ENCODE measurements at regions not wholly inside any gene's neighbourhood (a gene's known extent, or its start where the extent isn't known, plus 50 kb on each side); places are given as distances from the start of the nearest gene placed in this dataset.

DNA sequence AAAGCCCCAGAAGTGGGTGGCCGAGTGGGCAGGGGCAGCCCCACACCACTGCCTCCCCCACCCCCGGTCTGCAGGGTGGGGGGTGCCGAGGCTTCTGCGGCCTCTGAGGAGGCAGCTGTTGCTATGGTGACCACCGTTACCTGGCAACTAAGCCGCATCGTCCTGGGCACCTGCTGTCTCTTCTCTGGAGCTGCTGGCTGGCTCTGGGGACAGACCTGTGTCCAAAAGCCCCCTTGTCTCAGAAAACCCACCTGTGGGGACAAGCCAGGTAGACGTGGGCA lies 79.9 kb upstream of the PRR5 start:
- FAIRE-seq (no peak), DNase-seq (ENCODE audit: low read depth in 1 of 2, low spot score in 1 of 2) (peak in 1 of 2 experiments; percentile 27), ATAC-seq (no peak)
- no peak for TF ChIP-seq TFCP2L1 (CRISPR knock-in tag; IDR thresholded peaks at IDR 0.05)
- TF ChIP-seq RFX5 (IDR thresholded peaks at IDR 0.05), result 0 out of 2 replicates have a peak, but pooled peaks have one; percentile 42
- no peak for TF ChIP-seq SREBF2 (IDR thresholded peaks at IDR 0.05)
- ChIA-PET CTCF (interaction anchor here (0.6 to 6.5 kb wide), 3 partner anchors 250 to 629 kb away, joined by 3 to 166 read pairs (median 4); no protein-coding TSS in a partner anchor), POLR2A (no interaction called here)
- peaks cover 5% of the 10 kb centered on the region; the same call in 1 of the 3 replicates for H3K4me1 ChIP-seq
- no peak overlapping the region for H3K4me2 ChIP-seq
- WGBS (ENCODE audit: missing lambda C conversion rate), result 44% methylated on average over 1 of the region's 8 CpGs
- H3K27ac ChIP-seq, result no peak overlapping the region
- no peak overlapping the region for H3K4me3 ChIP-seq
- no peaks in the 10 kb centered on the region for H3K9me3 ChIP-seq

DNA sequence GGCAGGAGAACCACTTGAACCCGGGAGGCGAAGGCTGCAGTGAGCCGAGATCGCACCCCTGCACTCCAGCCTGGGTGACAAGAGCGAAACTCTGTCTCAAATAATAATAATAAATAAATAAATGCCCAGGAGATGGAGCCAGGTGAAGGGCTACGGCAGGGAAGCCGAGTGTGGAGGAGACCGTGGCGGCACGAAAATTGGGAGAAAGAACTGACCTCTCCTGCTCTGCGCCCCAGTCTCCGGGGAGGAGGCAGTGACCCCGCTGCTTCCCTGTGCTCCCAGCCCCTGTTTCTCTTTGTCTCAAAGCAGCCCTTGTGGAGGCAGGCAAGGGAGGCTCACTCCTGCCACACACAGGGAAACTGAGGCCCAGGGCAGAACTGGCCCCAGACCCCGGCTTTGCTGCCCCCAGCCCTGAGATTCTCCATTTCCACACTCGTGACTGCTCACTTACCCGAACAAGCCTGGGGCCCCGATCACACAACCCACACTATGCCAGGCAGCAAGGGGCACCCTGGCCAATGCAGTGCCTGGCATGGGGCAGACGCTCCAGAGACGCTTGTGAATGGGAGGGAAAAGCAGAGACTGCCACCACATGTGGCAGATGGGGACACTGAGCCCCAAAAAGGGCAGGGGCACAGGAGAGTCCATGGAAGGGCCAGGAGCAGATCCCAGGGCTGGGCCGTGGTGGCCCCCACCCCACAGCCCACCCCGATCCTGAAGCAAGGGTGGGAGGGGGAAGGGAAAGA lies 80.4 kb upstream of the PRR5 start:
- WGBS (ENCODE audit: missing lambda C conversion rate), result 81% methylated on average over 15 of the region's 21 CpGs
- ATAC-seq (no peak), DNase-seq (ENCODE audit: low read depth in 1 of 2, low spot score in 1 of 2) (no peak), FAIRE-seq (no peak)
- TF ChIP-seq MAFK (IDR thresholded peaks at IDR 0.05; ENCODE audit: partially characterized antibody) (no peak), RFX5 (IDR thresholded peaks at IDR 0.05) (no peak), FOXS1 (CRISPR knock-in tag; IDR thresholded peaks at IDR 0.05) (no peak), HDAC2 (IDR thresholded peaks at IDR 0.05) (no peak), TP53 (CRISPR knock-in tag; IDR thresholded peaks at IDR 0.05) (no peak), MAZ (IDR thresholded peaks at IDR 0.05; ENCODE audit: borderline replicate concordance, low read depth, low read length) (no peak), JUNB (IDR thresholded peaks at IDR 0.05) (no peak), NR3C1 (IDR thresholded peaks at IDR 0.05) (no peak), EHF (CRISPR knock-in tag; IDR thresholded peaks at IDR 0.05) (no peak), SMC3 (IDR thresholded peaks at IDR 0.05) (no peak), ZC3H11A (IDR thresholded peaks at IDR 0.05) (no peak), FOSB (CRISPR knock-in tag; IDR thresholded peaks at IDR 0.05) (no peak), RAD21 (conservative IDR thresholded peaks at IDR 0.05 in 1 of 2, IDR thresholded peaks at IDR 0.05 in 1 of 2) (no peak), GATA3 (IDR thresholded peaks at IDR 0.05; ENCODE audit: borderline replicate concordance) (no peak), NFE2L2 (conservative IDR thresholded peaks at IDR 0.05; ENCODE audit: low read length) (no peak)
- TF ChIP-seq, protein P1, sequence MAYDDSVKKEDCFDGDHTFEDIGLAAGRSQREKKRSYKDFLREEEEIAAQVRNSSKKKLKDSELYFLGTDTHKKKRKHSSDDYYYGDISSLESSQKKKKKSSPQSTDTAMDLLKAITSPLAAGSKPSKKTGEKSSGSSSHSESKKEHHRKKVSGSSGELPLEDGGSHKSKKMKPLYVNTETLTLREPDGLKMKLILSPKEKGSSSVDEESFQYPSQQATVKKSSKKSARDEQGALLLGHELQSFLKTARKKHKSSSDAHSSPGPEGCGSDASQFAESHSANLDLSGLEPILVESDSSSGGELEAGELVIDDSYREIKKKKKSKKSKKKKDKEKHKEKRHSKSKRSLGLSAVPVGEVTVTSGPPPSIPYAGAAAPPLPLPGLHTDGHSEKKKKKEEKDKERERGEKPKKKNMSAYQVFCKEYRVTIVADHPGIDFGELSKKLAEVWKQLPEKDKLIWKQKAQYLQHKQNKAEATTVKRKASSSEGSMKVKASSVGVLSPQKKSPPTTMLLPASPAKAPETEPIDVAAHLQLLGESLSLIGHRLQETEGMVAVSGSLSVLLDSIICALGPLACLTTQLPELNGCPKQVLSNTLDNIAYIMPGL (CRISPR knock-in tag; IDR thresholded peaks at IDR 0.05; ENCODE audit: borderline replicate concordance), result no peak
- TF ChIP-seq, protein P2, sequence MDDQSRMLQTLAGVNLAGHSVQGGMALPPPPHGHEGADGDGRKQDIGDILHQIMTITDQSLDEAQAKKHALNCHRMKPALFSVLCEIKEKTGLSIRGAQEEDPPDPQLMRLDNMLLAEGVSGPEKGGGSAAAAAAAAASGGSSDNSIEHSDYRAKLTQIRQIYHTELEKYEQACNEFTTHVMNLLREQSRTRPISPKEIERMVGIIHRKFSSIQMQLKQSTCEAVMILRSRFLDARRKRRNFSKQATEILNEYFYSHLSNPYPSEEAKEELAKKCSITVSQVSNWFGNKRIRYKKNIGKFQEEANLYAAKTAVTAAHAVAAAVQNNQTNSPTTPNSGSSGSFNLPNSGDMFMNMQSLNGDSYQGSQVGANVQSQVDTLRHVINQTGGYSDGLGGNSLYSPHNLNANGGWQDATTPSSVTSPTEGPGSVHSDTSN (IDR thresholded peaks at IDR 0.05), result no peak
- TF ChIP-seq, protein P3, sequence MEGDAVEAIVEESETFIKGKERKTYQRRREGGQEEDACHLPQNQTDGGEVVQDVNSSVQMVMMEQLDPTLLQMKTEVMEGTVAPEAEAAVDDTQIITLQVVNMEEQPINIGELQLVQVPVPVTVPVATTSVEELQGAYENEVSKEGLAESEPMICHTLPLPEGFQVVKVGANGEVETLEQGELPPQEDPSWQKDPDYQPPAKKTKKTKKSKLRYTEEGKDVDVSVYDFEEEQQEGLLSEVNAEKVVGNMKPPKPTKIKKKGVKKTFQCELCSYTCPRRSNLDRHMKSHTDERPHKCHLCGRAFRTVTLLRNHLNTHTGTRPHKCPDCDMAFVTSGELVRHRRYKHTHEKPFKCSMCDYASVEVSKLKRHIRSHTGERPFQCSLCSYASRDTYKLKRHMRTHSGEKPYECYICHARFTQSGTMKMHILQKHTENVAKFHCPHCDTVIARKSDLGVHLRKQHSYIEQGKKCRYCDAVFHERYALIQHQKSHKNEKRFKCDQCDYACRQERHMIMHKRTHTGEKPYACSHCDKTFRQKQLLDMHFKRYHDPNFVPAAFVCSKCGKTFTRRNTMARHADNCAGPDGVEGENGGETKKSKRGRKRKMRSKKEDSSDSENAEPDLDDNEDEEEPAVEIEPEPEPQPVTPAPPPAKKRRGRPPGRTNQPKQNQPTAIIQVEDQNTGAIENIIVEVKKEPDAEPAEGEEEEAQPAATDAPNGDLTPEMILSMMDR (IDR thresholded peaks at IDR 0.05), result no peak
- CTCF ChIA-PET, result interaction anchor here (0.6 to 1.3 kb wide), 2 partner anchors 250 to 626 kb away, joined by 3 to 4 read pairs; no protein-coding TSS in a partner anchor
- Histone ChIP-seq H3K27ac (no peak overlapping the region), H3K9me3 (no peaks in the 10 kb centered on the region), H3K4me2 (no peak overlapping the region), H3K4me1 (peaks cover 5% of the 10 kb centered on the region; the same call in 1 of the 3 replicates), H3K4me3 (no peak overlapping the region)
- POLR2A ChIA-PET, result no interaction called here

DNA sequence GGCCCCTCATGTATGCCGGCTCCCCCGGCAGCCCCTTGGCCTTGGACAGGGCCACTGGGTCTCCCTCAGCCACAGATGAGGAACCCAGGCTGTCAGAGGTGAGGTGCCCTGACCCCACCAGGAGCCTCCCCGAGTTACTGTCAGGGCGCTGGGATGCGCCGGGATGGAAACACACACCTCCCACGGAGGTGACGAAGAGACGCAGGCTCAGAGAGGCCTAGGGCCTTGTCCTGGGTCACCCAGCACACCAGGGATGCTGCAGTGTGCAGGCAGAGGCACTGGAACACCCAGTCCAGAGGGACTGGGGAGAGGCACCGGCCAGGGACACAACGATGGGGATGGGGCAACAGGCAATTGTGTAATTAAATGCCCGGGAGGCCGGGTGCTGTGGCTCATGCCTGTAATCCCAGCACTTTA lies 81.2 kb upstream of the PRR5 start:
- DNase-seq (ENCODE audit: low read depth in 1 of 2, low spot score in 1 of 2) (no peak), ATAC-seq (no peak), FAIRE-seq (no peak)
- H3K9me3 ChIP-seq, result no peaks in the 10 kb centered on the region
- no peak overlapping the region for H3K4me2 ChIP-seq
- no peak overlapping the region for H3K4me3 ChIP-seq
- 75% methylated on average over 11 of the region's 13 CpGs for WGBS (ENCODE audit: missing lambda C conversion rate)
- TF ChIP-seq, protein P1 (CRISPR knock-in tag; IDR thresholded peaks at IDR 0.05; ENCODE audit: borderline replicate concordance), result no peak
- TF ChIP-seq ZFP36 (IDR thresholded peaks at IDR 0.05; ENCODE audit: borderline replicate concordance, partially characterized antibody) (peak; percentile 19), FOXS1 (CRISPR knock-in tag; IDR thresholded peaks at IDR 0.05) (no peak), ZNF302 (CRISPR knock-in tag; IDR thresholded peaks at IDR 0.05) (no peak), POLR2A (IDR thresholded peaks at IDR 0.05; ENCODE audit: low read length) (no peak)
- ChIA-PET POLR2A (no interaction called here), CTCF (interaction anchor here (1.3 kb wide), 1 partner anchor 626 kb away, joined by 4 read pairs; no protein-coding TSS in a partner anchor)
- H3K4me1 ChIP-seq, result peaks cover 3% of the 10 kb centered on the region; the same call in 1 of the 3 replicates
- no peak overlapping the region; a peak in 1 of 6 replicates for H3K27ac ChIP-seq
